GM12864 (cell line): ENCODE measurements at regions not wholly inside any gene's neighbourhood (a gene's known extent, or its start where the extent isn't known, plus 50 kb on each side); places are given as distances from the start of the nearest gene placed in this dataset.

Experiments used
- DNase-seq: peaks from one replicate; pipeline ENCODE4 v3.0.0-alpha.2; 2011; ENCODE audit warnings: low read depth
- H3K4me3 ChIP-seq: 2 replicates; pipeline ENCODE4 v1.5.1; 2011; ENCODE audit warnings: mild to moderate bottlenecking, low read depth, low read length, control low read depth
- TF ChIP-seq, protein P1 (sequence below): IDR thresholded peaks from 2 replicates; pipeline ENCODE4 v1.5.1; 2011; ENCODE audit warnings: low read depth, mild to moderate bottlenecking, moderate library complexity, low read length, control low read depth, inconsistent platforms; ENCODE audit errors: missing control alignments

DNA sequence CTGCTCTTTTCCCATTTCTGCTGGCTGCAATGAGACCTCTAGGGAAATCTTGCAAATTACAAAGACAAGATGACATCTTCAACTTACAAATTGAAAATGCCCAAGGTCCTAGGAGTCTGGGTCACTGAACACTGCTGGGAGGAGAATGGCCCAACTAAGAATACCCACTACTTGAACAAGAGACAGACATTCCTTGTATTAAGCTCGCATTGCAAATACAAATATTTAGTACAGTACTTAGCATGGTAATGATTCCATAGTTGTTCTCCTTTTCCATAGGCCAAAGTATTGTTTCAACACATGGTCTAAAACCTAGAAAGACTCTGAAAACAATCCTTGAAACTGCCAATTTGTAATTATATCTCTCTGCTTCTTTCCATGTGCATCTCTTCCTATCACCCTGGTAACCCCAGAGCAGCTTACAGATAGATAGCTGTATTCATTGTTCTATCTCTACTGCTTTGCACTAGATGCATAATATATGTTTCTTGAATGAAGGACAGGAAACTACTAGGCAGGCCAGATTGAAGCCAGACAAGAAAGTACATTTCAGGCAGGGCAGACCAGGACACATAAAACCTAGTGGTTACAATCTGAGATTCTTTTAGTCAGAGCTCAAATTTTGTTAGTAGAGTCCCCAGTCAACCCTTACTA lies 1545.7 kb upstream of the TENM4 start:
- no peak overlapping the region for H3K4me3 ChIP-seq
- no peak for DNase-seq
- TF ChIP-seq, protein P1, sequence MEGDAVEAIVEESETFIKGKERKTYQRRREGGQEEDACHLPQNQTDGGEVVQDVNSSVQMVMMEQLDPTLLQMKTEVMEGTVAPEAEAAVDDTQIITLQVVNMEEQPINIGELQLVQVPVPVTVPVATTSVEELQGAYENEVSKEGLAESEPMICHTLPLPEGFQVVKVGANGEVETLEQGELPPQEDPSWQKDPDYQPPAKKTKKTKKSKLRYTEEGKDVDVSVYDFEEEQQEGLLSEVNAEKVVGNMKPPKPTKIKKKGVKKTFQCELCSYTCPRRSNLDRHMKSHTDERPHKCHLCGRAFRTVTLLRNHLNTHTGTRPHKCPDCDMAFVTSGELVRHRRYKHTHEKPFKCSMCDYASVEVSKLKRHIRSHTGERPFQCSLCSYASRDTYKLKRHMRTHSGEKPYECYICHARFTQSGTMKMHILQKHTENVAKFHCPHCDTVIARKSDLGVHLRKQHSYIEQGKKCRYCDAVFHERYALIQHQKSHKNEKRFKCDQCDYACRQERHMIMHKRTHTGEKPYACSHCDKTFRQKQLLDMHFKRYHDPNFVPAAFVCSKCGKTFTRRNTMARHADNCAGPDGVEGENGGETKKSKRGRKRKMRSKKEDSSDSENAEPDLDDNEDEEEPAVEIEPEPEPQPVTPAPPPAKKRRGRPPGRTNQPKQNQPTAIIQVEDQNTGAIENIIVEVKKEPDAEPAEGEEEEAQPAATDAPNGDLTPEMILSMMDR: no peak

DNA sequence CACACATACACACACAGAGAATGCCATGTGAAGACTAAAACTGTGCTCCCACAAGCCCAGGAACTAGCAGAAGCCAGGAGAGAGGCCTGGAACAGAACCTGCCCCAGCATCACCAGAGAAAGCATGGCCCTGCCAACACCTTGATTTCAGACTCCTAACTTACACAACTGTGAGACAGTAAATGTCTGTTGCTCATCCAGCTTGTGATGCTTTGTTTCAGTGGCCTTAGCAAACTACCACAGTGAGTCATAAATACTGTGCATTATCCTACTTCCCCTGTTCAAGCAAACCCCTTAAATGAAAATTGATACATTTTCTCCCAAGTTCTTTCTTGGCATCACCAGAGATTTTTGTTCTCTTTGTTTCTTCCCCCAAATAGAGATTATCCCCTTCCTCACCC lies 1539.4 kb upstream of the TENM4 start:
- no peak overlapping the region for H3K4me3 ChIP-seq
- TF ChIP-seq, protein P1: no peak
- DNase-seq: peak; percentile 3

DNA sequence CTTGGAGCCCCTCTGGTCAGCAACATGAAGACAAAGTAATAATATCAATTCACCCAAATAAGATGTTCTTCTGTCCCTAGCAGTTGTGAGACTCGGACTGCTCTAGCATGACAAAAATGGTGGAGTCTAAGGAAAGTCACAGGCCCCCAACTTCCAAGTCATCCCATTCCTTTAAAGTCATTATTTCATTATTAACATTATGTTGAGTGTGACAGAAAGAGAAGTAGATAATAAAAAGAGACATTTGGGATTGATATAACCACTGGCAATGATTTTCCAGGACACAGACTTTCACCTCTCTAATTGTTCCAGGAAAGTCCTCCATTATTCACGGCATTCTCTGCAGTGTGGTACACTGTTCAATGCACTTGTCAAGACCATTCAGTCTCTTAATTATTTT lies 1533.0 kb upstream of the TENM4 start:
- no peak for DNase-seq
- no peak overlapping the region for H3K4me3 ChIP-seq
- TF ChIP-seq, protein P1: no peak

DNA sequence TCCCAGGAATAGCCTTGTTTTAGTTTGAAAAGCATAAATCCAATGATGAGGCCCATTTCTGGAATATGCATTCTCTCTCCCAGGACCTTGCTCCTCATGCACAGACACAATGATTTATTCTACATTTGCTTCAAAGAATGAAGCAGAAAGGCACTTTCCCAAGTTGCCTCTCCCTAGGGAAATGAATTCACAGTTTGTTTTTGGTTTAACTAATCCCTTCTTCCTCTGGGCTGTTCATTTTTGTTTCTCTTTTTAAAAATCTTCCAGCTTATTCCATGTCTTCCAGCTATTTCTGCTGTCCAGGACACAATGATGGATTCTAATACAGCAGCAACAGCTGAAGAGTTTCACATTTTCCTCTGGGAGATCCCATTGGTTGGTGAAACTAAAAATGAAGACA lies 1529.2 kb upstream of the TENM4 start:
- TF ChIP-seq, protein P1: no peak
- no peak for DNase-seq
- no peak overlapping the region for H3K4me3 ChIP-seq

DNA sequence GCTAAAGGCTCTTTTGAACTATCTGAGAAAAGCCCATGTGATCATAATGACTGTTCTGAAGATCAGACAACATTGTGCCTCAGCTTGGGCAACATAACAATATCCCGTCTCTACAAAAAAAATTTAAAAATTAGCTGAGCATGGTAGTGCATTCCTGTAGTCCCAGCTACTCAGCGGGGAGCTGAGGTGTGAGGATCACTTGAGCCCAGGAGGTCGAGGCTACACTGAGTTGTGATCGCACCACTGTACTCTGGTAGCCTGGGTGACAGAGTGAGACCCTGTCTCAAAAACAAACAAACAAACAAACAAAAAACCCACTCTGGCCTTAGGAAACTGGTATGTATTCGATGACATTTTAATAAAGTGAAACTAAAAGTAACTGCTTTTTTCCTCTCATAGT lies 1526.8 kb upstream of the TENM4 start:
- no peak overlapping the region for H3K4me3 ChIP-seq
- no peak for DNase-seq
- TF ChIP-seq, protein P1: no peak

DNA sequence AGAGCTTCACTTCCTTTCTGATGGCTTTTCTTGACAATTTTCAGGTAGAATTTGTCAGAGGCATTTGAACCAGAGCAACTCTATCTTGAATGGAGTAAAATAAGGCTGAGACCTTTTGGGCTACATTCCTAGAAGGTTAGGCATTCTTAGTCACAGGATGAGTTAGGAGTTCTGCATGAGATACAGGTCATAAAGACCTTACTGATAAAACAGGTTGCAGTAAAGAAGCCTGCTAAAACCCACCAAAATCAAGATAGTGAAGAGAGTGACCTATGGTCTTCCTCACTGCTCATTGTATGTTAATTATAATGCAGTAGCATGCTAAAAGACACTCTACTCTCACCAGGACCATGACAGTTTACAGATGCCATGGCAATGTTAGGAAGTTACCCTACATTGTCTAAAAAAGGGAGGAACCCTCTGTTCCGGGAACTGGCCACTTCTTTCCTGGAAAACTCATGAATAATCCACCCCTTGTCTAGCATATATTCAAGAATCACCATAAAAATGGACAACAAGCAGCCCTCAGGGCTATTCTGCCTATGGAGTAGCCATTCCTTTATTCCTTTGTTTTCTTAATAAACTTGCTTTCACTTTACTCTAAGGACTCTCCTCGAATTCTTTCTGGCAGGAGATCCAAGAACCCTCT lies 1519.7 kb upstream of the TENM4 start:
- no peak for DNase-seq
- TF ChIP-seq, protein P1: no peak
- no peak overlapping the region for H3K4me3 ChIP-seq

DNA sequence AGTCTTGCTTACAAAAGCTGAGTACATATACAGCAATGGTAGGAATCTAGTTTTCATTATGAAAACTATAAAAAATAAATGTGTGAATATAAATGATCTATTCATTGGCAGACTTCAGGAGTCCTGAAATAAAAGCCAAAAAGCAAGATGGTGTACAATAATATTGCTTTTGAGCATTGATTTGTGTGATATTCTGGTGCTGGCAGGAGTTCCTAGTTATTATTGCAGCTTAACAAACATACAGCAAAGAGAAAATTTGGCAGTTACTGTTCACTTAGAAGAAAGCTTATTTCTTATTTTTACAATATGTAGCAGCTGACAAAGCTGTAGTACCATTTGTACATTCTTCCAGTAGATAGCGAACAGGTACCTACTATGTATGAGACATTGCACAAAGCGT lies 1518.9 kb upstream of the TENM4 start:
- TF ChIP-seq, protein P1: no peak
- no peak for DNase-seq
- H3K4me3 ChIP-seq: no peak overlapping the region
